CMK (cell line): ENCODE measurements at regions not wholly inside any gene's neighbourhood (a gene's known extent, or its start where the extent isn't known, plus 50 kb on each side); places are given as distances from the start of the nearest gene placed in this dataset.

ENCODE experiments used
- DNase-seq: peaks from one replicate; pipeline ENCODE4 v3.0.0-alpha.2; 2010; ENCODE audit warnings: low read depth

DNA sequence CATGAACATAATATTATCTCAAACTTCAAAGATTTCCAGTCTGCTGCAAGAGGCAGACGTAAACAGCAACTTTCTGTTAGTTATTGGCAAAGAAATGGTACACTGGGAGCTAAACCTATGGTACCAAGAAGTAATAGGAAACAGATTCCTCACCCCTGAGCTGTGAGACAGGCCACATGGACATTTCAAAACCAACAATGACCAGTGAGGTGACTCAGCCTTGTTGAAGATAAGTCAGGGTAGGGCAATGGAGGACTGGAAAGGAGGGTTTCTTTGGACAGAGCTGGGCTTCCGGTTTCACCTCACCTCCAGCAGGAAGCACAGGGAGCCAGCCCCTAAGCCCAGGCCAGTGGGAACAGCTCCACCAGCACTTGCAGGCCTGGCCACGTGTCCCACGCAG lies 1320.5 kb downstream of the AACS start:
- no peak for DNase-seq

DNA sequence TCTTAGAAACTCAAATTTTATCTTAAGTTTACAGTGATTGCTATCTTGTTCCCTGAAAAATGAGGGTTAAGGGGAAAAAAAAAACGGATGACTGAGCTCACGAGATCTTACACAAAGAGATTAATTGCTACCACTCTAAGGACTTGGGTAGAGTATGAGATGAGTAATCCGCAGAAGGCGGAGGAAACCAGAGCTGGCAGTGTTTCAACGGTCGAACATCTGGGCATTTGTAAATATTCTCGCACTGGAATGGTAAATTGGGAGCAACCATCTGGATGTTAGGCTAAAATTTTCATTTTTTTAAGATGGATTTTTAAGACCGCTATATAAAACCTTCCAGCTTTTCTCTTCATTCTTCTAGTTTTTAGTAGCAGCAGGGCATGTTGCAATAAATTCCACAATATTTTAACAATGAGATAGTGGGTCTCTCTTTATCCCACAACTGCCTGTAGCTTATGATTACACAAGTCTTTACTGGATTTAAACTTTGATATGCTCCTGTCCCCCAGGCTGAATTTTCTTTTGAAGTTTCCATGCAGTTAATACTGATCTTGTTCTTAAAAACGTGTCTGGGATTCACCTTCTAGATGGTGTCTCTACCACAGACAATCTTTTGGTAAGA lies 1324.1 kb downstream of the AACS start:
- no peak for DNase-seq

- no peak for DNase-seq
Measured at GRCh38 chr12:126389961-126390360, 1324.7 kb downstream of the AACS start.

GRCh38 chr12:126390969-126391566 lies 1325.8 kb downstream of the AACS start:
- DNase-seq, result no peak

DNA sequence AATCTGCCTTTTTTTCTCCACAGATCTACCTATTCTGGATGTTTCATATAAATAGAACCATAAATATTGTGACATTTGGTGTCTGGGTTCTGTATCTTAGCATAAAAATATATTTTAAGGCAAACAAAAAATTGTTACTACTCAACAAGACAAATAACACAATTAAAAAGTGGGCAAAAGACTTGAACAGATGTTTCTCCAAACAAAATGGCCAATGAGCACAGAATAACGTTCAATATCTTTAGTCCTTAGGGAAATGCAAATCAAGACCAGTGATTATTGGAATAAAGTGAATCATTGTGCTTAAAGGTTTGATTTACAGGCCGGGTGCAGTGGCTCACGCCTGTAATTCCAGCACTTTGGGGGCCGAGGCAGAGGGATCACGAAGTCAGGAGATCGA lies 1331.3 kb downstream of the AACS start:
- DNase-seq, result no peak

DNA sequence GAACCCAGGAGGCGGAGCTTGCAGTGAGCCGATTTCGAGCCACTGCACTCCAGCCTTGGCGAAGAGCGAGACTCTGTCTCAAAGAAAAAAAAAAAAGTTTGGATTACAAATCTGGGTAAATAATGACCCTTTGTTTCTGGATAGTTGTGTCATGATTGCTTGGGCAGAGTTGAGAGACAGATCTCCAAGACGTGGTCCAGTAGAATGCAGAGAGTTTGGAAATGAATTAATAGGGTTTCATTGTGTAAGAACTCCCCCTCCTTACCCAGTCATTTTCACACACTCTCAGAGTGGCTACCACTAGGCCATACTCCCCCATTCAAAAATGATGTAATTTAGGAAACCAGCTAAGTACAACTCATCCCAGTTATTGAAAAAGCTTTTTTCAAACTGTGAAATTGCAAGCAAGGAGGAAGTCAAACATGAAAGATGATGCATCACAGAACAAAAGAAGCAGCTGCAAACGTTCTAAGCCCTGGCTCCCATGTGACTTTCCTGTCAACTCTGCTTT lies 1331.9 kb downstream of the AACS start:
- DNase-seq, result no peak

GRCh38 chr12:126397660-126398059 lies 1332.4 kb downstream of the AACS start:
- DNase-seq, result no peak

DNA sequence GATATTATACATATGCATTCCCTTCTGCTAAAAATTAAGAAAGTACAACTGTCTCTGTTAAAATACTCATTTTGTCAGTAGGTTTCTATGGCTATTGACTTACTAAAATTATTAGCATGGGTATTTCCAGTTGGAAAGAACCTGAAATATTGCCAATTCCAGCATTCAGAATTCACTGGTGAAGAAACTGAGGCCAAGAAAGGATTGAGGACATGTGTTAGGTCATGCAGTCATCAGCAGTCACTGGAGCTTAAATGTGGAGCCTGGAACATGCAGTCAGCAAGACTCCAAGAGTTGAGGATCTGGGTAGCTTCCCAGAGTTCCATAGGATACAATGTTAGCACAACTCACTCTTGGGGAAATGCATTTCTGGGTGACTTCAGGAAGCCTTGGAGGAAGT lies 1335.6 kb downstream of the AACS start:
- no peak for DNase-seq

DNA sequence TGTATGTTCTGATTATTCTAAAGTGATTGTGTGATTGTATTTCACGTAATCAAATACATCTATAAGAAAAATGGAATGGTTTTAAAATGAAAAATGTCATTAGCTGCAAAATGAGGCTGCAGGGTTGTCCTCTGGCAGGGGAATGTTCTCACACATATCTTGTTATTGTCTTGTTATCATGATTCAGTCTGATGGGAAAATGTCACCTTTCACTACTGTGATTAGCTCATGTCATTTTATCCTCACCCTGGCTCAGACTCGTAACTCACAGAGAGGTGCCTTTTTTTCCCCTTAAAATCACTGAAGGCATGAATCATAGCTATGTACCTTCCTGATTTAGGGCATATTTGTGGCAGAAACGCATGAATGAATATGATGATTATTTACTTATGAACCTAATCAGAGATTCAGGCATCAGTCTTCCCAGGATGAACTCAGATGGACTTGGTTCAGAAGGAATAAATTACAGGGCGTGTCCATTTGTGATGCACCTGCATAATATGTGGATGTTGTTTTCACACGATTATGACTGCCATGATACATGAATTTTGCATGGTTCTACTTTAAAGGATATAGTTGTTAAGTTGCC lies 1339.2 kb downstream of the AACS start:
- DNase-seq, result no peak

DNA sequence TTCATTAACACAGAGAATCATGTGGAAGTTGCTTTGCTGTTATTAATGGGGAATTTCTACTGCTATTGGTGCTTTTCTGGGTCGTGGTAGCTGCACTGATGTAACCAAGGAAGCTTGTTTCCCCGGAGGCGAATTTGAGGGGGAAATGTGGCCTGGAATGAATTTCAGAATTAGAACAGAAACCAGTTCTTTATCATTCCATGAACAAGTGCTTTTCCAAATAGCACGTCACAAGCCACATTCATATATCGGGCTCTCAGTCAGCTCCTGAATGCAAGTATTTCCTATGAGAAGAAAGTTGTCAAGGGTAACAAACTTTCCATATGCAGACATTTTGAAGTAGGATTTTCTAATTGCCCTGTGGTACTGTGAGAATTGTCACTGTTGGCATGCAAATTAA lies 1353.2 kb downstream of the AACS start:
- no peak for DNase-seq

- DNase-seq, result no peak
Measured at GRCh38 chr12:126419131-126419530, 1353.9 kb downstream of the AACS start.

DNA sequence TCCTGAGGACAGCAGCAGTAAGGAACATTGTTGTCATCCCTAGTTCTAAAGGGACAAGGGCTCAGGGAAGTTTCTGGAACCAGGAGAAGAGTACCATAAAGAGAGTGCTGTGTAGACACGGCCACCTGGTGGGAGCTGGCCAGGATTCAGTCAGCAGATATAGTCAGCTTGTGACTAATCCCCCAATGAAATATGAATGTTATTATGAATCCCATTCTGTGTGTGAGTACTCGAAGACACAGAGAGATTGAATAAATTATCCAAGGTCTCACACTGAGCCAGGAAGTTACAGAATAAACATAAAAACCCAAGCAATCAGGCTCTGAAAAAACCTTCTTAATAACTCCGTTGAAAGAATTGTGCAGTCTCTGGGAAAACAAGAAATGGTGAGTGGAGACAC lies 1359.5 kb downstream of the AACS start:
- no peak for DNase-seq

- DNase-seq, result no peak
Measured at GRCh38 chr12:126425264-126425663, 1360.0 kb downstream of the AACS start.

DNA sequence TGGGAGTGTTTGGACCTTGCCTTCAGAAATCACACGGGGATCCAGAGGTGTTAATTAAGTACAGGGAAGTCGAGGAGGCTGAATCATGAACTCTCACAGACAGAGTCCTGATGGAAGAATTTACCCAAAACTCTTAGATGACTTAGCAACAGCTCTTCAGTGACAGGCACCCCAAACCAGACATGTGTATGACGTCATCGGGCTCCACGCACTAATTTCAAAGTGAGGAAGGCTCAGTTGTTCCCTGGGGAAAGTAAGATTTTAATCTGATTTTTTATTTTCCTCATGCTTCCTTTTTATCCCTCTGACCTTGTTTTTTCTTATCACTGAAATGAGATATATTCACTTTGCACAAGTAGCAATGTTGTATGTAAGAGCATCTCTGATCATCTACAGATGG lies 1363.5 kb downstream of the AACS start:
- no peak for DNase-seq

DNA sequence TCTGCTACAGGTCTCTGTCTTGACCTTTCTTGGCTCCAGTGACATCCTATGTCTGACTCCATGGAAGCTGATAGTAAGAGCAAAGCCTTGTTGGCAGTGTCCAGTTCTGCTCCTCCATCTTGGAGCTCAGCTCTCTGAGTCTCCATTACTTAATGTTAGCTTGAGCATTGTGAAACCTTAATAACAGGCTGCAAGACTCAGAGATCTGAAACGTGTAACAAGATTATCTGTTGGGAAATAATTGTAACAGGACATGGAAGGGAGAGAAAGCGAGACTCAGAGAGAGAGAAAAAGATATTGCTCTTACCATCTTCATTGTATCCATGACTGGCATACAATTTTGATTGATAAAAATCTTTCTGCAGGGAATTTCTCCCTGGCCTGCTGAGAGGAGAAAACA lies 1365.7 kb downstream of the AACS start:
- no peak for DNase-seq

GRCh38 chr12:126431767-126432166 lies 1366.5 kb downstream of the AACS start:
- no peak for DNase-seq

DNA sequence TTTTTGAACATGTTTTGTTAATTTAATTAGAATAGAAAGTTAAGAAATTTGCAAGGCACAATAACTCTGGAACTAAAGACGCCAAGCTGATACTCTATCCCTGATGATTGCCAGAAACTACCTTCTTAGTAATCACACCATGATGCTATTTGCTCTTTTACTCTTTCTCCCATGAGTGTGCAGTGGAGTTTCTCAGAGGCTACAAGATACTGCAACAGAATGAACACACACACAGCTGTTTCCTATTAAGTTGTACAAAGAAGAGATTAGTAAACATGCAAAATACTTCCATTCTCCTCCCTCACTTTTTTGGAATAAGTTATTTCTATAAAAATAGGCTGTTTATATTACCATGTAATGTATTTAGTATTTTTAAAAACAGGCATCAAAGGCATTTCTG lies 1367.5 kb downstream of the AACS start:
- DNase-seq, result no peak

GRCh38 chr12:126434412-126434985 lies 1369.3 kb downstream of the AACS start:
- no peak for DNase-seq

DNA sequence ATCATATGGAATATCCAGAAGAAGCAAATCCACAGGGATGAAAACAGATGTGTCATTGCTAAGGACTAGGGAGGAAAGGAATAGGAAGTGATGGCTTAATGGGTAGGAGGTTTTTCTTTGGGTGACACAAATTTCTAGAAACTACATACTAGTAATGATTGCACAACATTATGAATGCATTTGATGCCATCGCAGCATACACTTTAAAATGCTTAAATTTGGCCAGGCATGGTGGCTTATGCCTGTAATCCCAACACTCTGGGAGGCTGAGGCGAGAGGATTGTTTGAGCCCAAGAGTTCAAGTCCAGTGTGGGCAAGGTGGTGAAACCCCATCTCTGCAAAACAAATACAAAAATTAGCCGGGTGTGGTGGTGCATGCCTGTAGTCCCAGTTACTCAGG lies 1370.8 kb downstream of the AACS start:
- DNase-seq, result no peak

DNA sequence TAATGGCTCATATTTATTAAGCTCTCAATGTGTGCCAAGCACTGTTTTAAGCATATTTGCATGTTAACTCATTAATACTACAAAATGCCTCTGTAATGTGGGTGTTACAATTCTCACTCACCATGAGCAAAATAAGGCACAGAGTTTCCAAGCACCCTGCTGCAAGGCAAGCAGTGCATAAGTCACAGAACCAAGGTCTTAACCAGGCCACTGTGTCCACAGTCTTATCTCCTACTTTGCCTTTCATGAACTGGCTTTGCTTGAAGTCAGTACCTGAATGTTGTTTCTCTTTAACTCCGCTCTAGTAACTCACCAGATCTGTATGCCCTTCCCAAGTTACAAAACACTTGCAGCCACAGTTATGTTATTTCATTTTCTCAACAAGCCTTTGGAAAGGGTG lies 1372.7 kb downstream of the AACS start:
- no peak for DNase-seq

DNA sequence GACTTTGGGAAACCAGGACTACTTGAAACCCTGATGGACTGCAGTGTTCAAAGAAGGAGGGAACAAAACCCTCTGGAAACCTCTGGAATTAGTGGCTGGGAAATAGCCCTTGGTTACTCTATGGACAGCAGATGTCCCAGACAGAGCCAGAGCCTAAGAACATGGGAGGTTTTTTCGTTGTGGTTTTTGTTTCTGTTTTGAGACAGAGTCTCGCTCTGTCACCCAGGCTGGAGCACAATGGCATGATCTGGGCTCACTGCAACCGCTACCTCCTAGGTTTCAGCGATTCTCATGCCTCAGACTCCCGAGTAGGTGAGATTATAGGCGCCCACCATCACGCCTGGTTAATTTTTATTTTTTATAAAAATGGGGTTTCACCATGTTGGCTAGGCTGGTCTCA lies 1378.7 kb downstream of the AACS start:
- no peak for DNase-seq

GRCh38 chr12:126447346-126447745 lies 1382.1 kb downstream of the AACS start:
- DNase-seq, result no peak

DNA sequence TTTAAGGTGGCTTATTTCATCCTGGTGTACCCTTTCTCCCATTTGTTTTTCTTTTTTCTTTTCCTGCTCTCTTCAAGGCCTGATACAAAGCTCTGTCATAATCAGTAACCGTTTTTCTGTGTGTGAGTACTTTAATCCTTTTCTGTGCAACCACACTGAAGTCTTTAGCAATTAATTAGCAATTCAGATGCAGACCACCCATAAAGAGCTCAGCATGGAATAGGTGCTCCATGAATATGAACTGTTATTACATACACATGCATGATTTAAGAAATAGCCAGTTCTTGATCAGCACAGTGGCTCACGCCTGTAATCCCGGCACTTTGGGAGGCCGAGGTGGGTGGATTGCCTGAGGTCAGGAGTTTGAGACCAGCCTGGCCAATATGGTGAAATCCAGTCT lies 1386.6 kb downstream of the AACS start:
- DNase-seq, result no peak
